ENCODE measurements at regions not wholly inside any gene's neighbourhood (a gene's known extent, or its start where the extent isn't known, plus 50 kb on each side); places are given as distances from the start of the nearest gene placed in this dataset.

DNA sequence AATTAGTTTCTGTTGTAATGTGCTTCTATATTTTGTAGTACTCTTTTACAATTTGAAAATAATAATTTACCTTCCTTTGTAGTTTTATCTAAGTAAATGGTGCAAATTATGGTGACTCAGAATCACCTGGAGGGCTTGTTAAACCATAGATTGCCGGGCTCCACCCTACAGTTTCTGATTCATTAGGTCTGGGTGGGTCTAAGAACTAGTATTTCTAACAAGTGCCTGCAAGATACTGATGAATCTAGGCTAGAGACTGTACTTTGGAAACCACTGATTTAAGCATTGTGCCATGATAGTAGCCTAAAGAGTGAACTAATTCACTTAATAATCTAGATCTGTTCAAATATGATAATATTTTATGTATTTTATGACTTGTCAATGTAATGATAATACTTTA lies 437.4 kb upstream of the SPRY2 start:
- WGBS (ENCODE audit: low lambda C conversion rate, missing lambda C conversion rate) = 69% methylated on average over 1 of the region's 1 CpG
- Histone ChIP-seq H3K36me3 (replicated peaks; ENCODE audit: insufficient read depth, low read depth) (no peaks in the 10 kb centered on the region), H3K9me3 (ENCODE audit: low read depth) (no peaks in the 10 kb centered on the region), H3K4me1 (ENCODE audit: insufficient read depth) (no peaks in the 10 kb centered on the region), H3K9me2 (replicated peaks; ENCODE audit: insufficient read depth) (no peaks in the 10 kb centered on the region), H3K27me3 (no peaks in the 10 kb centered on the region), H3K4me3 (no peak overlapping the region), H3K27ac (no peak overlapping the region), H4K20me1 (ENCODE audit: insufficient read depth, poor library complexity, severe bottlenecking) (no peaks in the 10 kb centered on the region), H2AFZ (no peak overlapping the region), H3K79me2 (no peaks in the 10 kb centered on the region), H3K4me2 (no peak overlapping the region)
- peak; percentile 10 for DNase-seq (ENCODE audit: low spot score)
- TF ChIP-seq, protein P1, sequence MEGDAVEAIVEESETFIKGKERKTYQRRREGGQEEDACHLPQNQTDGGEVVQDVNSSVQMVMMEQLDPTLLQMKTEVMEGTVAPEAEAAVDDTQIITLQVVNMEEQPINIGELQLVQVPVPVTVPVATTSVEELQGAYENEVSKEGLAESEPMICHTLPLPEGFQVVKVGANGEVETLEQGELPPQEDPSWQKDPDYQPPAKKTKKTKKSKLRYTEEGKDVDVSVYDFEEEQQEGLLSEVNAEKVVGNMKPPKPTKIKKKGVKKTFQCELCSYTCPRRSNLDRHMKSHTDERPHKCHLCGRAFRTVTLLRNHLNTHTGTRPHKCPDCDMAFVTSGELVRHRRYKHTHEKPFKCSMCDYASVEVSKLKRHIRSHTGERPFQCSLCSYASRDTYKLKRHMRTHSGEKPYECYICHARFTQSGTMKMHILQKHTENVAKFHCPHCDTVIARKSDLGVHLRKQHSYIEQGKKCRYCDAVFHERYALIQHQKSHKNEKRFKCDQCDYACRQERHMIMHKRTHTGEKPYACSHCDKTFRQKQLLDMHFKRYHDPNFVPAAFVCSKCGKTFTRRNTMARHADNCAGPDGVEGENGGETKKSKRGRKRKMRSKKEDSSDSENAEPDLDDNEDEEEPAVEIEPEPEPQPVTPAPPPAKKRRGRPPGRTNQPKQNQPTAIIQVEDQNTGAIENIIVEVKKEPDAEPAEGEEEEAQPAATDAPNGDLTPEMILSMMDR (IDR thresholded peaks at IDR 0.05; ENCODE audit: poor library complexity) = no peak
- TF ChIP-seq EZH2phosphoT487 (IDR thresholded peaks at IDR 0.05; ENCODE audit: low read depth, severe bottlenecking, unreplicated experiment) (no peak), EZH2 (IDR thresholded peaks at IDR 0.05; ENCODE audit: borderline replicate concordance) (no peak)

DNA sequence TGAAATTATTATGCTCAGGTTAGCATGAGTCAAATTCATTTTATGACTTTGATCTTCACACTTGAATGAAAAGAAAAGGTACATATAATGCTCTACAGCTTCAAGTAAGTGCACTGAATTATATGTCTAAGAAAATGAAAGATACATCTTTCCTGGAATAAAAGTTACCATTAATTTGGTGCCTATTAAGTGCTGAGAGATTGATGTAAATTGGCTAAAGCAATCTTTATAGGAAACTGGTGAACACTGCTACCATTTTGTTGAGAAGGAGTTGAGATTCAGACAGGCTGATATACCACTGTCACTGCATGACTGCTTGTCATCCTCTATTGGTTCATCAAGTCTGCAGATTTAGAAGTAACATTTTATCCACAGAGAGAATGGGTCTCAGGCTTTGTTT lies 416.8 kb upstream of the SPRY2 start:
- no peaks in the 10 kb centered on the region for H3K9me2 ChIP-seq (replicated peaks; ENCODE audit: insufficient read depth)
- no peak overlapping the region for H3K4me3 ChIP-seq
- no peaks in the 10 kb centered on the region for H3K27me3 ChIP-seq
- no peak overlapping the region for H3K4me2 ChIP-seq
- DNase-seq (ENCODE audit: low spot score) = no peak
- H3K36me3 ChIP-seq (replicated peaks; ENCODE audit: insufficient read depth, low read depth) = no peaks in the 10 kb centered on the region
- H3K79me2 ChIP-seq = no peaks in the 10 kb centered on the region
- no peaks in the 10 kb centered on the region for H3K9me3 ChIP-seq (ENCODE audit: low read depth)
- no peak overlapping the region for H3K27ac ChIP-seq
- no peaks in the 10 kb centered on the region for H4K20me1 ChIP-seq (ENCODE audit: insufficient read depth, poor library complexity, severe bottlenecking)
- TF ChIP-seq, protein P1 (IDR thresholded peaks at IDR 0.05; ENCODE audit: poor library complexity) = no peak
- TF ChIP-seq EZH2 (IDR thresholded peaks at IDR 0.05; ENCODE audit: borderline replicate concordance) (no peak), EZH2phosphoT487 (IDR thresholded peaks at IDR 0.05; ENCODE audit: low read depth, severe bottlenecking, unreplicated experiment) (no peak)
- H3K4me1 ChIP-seq (ENCODE audit: insufficient read depth) = no peaks in the 10 kb centered on the region
- H2AFZ ChIP-seq = no peak overlapping the region

DNA sequence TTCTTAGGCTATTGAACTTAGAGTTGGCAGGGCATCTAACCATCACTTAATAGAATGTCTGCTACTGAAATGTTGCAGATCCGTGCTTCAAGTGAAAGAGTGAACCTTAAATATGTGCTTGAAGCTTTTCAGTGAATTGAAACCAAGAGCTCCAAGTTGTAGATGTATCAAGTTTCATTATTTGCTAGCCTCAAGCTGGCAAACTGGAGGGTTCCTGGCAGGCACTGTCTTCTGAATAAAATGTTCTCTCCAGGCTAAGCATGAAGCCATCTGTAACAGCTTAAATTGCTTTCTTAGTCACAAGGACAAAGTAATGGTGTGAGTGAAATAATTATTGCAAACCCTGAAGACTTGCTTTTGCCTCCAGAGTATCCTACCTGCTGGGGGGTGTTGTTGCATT lies 415.0 kb upstream of the SPRY2 start:
- DNase-seq (ENCODE audit: low spot score) = peak; percentile 4
- H4K20me1 ChIP-seq (ENCODE audit: insufficient read depth, poor library complexity, severe bottlenecking) = no peaks in the 10 kb centered on the region
- no peak overlapping the region for H2AFZ ChIP-seq
- no peaks in the 10 kb centered on the region for H3K27me3 ChIP-seq
- no peak overlapping the region for H3K4me2 ChIP-seq
- no peak overlapping the region for H3K4me3 ChIP-seq
- H3K4me1 ChIP-seq (ENCODE audit: insufficient read depth) = no peaks in the 10 kb centered on the region
- no peaks in the 10 kb centered on the region for H3K9me2 ChIP-seq (replicated peaks; ENCODE audit: insufficient read depth)
- no peaks in the 10 kb centered on the region for H3K36me3 ChIP-seq (replicated peaks; ENCODE audit: insufficient read depth, low read depth)
- H3K9me3 ChIP-seq (ENCODE audit: low read depth) = no peaks in the 10 kb centered on the region
- H3K27ac ChIP-seq = no peak overlapping the region
- 57% methylated on average over 1 of the region's 1 CpG for WGBS (ENCODE audit: low lambda C conversion rate, missing lambda C conversion rate)
- TF ChIP-seq EZH2 (IDR thresholded peaks at IDR 0.05; ENCODE audit: borderline replicate concordance) = no peak
- TF ChIP-seq, protein P1 (IDR thresholded peaks at IDR 0.05; ENCODE audit: poor library complexity) = no peak
- no peak for TF ChIP-seq EZH2phosphoT487 (IDR thresholded peaks at IDR 0.05; ENCODE audit: low read depth, severe bottlenecking, unreplicated experiment)
- H3K79me2 ChIP-seq = no peaks in the 10 kb centered on the region

DNA sequence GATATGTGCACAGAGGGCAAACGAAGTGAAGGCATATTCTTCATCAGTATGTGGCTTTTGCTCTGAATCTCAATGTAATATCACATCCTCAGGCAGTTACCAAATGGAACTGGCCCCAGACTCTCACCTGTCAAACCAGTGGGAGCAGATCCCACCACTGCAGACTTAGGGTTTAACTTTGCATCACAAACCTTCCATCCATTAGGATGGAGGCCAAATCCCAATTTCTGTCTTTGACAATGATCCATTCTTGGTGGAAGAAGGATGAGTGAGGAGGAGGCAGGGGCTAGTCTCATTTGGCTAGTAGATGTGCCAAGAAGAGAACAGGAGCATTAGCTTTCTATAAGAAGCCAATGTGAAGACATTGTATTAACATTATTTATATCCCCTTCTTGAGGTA lies 413.5 kb upstream of the SPRY2 start:
- WGBS (ENCODE audit: low lambda C conversion rate, missing lambda C conversion rate) = 35% methylated on average over 1 of the region's 1 CpG
- no peaks in the 10 kb centered on the region for H3K36me3 ChIP-seq (replicated peaks; ENCODE audit: insufficient read depth, low read depth)
- no peaks in the 10 kb centered on the region for H3K27me3 ChIP-seq
- H3K4me1 ChIP-seq (ENCODE audit: insufficient read depth) = no peaks in the 10 kb centered on the region
- no peaks in the 10 kb centered on the region for H3K9me2 ChIP-seq (replicated peaks; ENCODE audit: insufficient read depth)
- no peaks in the 10 kb centered on the region for H3K9me3 ChIP-seq (ENCODE audit: low read depth)
- peak overlapping the region; percentile 25 for H3K27ac ChIP-seq
- H2AFZ ChIP-seq = no peak overlapping the region
- no peak overlapping the region for H3K4me3 ChIP-seq
- H3K4me2 ChIP-seq = no peak overlapping the region
- H4K20me1 ChIP-seq (ENCODE audit: insufficient read depth, poor library complexity, severe bottlenecking) = no peaks in the 10 kb centered on the region
- TF ChIP-seq EZH2phosphoT487 (IDR thresholded peaks at IDR 0.05; ENCODE audit: low read depth, severe bottlenecking, unreplicated experiment) = no peak
- TF ChIP-seq, protein P1 (IDR thresholded peaks at IDR 0.05; ENCODE audit: poor library complexity) = no peak
- no peak for TF ChIP-seq EZH2 (IDR thresholded peaks at IDR 0.05; ENCODE audit: borderline replicate concordance)
- no peak for DNase-seq (ENCODE audit: low spot score)
- no peaks in the 10 kb centered on the region for H3K79me2 ChIP-seq

All from hepatocyte (in vitro differentiated cells).